ENCODE measurements at regions not wholly inside any gene's neighbourhood (a gene's known extent, or its start where the extent isn't known, plus 50 kb on each side); places are given as distances from the start of the nearest gene placed in this dataset.

DNA sequence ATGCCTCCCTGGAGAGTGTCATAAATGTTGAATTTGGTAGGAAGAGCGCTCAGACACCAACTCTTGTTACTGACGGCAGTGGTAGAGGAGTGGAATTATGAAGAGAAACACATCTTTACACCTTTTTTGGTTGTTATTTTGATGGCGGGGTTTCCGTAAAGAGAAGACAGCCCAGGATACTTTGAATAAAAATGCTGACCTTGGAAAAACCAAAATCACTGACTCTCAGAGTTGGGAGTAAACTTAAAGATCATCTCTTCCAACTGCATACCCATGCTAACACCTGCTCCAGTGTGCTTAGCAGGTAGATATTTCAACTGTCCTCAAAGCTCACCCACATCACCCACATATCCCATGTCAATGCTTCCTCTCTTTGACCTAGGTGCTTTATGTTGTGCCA is 498.6 kb downstream of the LIG4 start:
- DNase-seq: no peak
- Histone ChIP-seq H2AFZ (ENCODE audit: low read depth) (no peak overlapping the region), H3K9me3 (no peaks in the 10 kb centered on the region), H3K9me2 (no peaks in the 10 kb centered on the region), H3K9ac (no peak overlapping the region), H3K27me3 (ENCODE audit: insufficient read depth) (no peaks in the 10 kb centered on the region), H3K27ac (ENCODE audit: low read depth in 2 of 2, low read length in 1 of 2) (no peak overlapping the region), H4K20me1 (ENCODE audit: insufficient read depth) (peaks cover 14% of the 10 kb centered on the region; the same call in 1 of the 2 replicates), H3K4me3 (ENCODE audit: low read depth in 2 of 2, low read length in 1 of 2) (no peak overlapping the region), H3K36me3 (replicated peaks in 1 of 2; ENCODE audit: control insufficient read depth in 1 of 2, insufficient read depth in 2 of 2, low read length in 1 of 2) (no peaks in the 10 kb centered on the region), H3K4me1 (ENCODE audit: control insufficient read depth in 1 of 2, insufficient read depth in 2 of 2, low read depth in 1 of 2, low read length in 1 of 2) (peaks cover 0 to 15% of the 10 kb centered on the region in 2 experiments; a peak in 2 of 4 replicates), H3F3A (replicated peaks; ENCODE audit: insufficient read depth) (no peaks in the 10 kb centered on the region), H3K79me2 (ENCODE audit: insufficient read depth) (peaks cover 38% of the 10 kb centered on the region), H3K4me2 (no peak overlapping the region)
- 92% methylated on average over 4 of the region's 4 CpGs for WGBS (ENCODE audit: low lambda C conversion rate)
- TF ChIP-seq GATA2 (CRISPR knock-in tag; IDR thresholded peaks at IDR 0.05) (no peak), JUND (IDR thresholded peaks at IDR 0.05) (no peak), RXRA (IDR thresholded peaks at IDR 0.05; ENCODE audit: borderline replicate concordance, low read depth) (no peak), CHD2 (IDR thresholded peaks at IDR 0.05; ENCODE audit: low read length, partially characterized antibody) (no peak), RFX5 (IDR thresholded peaks at IDR 0.05; ENCODE audit: low read length) (no peak), FOXJ3 (CRISPR knock-in tag; IDR thresholded peaks at IDR 0.05) (no peak), EZH2phosphoT487 (IDR thresholded peaks at IDR 0.05; ENCODE audit: borderline replicate concordance, low read depth) (no peak), RAD21 (IDR thresholded peaks at IDR 0.05; ENCODE audit: low read length) (no peak), USF1 (IDR thresholded peaks at IDR 0.05; ENCODE audit: borderline replicate concordance, low read depth) (no peak), SIN3A (IDR thresholded peaks at IDR 0.05; ENCODE audit: borderline replicate concordance, low read depth, low read length) (no peak), MXI1 (IDR thresholded peaks at IDR 0.05; ENCODE audit: low read depth, low read length) (no peak), ELF1 (IDR thresholded peaks at IDR 0.05) (no peak), NFIC (IDR thresholded peaks at IDR 0.05; ENCODE audit: borderline replicate concordance) (no peak)
- POLR2A ChIA-PET: no interaction called here
- CTCF ChIA-PET: no interaction called here

- H3F3A ChIP-seq (replicated peaks; ENCODE audit: insufficient read depth): no peaks in the 10 kb centered on the region
- DNase-seq: no peak
- CTCF ChIA-PET: interaction anchor here (0.9 kb wide), 1 partner anchor 439 kb away, joined by 3 read pairs; no protein-coding TSS in a partner anchor
- no peak overlapping the region for H3K27ac ChIP-seq (ENCODE audit: low read depth in 2 of 2, low read length in 1 of 2)
- POLR2A ChIA-PET: no interaction called here
- no peaks in the 10 kb centered on the region for H3K27me3 ChIP-seq (ENCODE audit: insufficient read depth)
- H3K4me1 ChIP-seq (ENCODE audit: control insufficient read depth in 1 of 2, insufficient read depth in 2 of 2, low read depth in 1 of 2, low read length in 1 of 2): peaks cover 0 to 11% of the 10 kb centered on the region in 2 experiments; a peak in 2 of 4 replicates
- no peaks in the 10 kb centered on the region for H3K36me3 ChIP-seq (replicated peaks in 1 of 2; ENCODE audit: control insufficient read depth in 1 of 2, insufficient read depth in 2 of 2, low read length in 1 of 2)
- no peak overlapping the region for H2AFZ ChIP-seq (ENCODE audit: low read depth)
- WGBS (ENCODE audit: low lambda C conversion rate): 84% methylated on average over 7 of the region's 7 CpGs
- no peak overlapping the region for H3K4me2 ChIP-seq
- peaks cover 38% of the 10 kb centered on the region for H3K79me2 ChIP-seq (ENCODE audit: insufficient read depth)
- H3K9ac ChIP-seq: no peak overlapping the region
- H3K9me3 ChIP-seq: no peaks in the 10 kb centered on the region
- H3K4me3 ChIP-seq (ENCODE audit: low read depth in 2 of 2, low read length in 1 of 2): no peak overlapping the region
- peaks cover 14% of the 10 kb centered on the region for H4K20me1 ChIP-seq (ENCODE audit: insufficient read depth)
- TF ChIP-seq, protein P1, sequence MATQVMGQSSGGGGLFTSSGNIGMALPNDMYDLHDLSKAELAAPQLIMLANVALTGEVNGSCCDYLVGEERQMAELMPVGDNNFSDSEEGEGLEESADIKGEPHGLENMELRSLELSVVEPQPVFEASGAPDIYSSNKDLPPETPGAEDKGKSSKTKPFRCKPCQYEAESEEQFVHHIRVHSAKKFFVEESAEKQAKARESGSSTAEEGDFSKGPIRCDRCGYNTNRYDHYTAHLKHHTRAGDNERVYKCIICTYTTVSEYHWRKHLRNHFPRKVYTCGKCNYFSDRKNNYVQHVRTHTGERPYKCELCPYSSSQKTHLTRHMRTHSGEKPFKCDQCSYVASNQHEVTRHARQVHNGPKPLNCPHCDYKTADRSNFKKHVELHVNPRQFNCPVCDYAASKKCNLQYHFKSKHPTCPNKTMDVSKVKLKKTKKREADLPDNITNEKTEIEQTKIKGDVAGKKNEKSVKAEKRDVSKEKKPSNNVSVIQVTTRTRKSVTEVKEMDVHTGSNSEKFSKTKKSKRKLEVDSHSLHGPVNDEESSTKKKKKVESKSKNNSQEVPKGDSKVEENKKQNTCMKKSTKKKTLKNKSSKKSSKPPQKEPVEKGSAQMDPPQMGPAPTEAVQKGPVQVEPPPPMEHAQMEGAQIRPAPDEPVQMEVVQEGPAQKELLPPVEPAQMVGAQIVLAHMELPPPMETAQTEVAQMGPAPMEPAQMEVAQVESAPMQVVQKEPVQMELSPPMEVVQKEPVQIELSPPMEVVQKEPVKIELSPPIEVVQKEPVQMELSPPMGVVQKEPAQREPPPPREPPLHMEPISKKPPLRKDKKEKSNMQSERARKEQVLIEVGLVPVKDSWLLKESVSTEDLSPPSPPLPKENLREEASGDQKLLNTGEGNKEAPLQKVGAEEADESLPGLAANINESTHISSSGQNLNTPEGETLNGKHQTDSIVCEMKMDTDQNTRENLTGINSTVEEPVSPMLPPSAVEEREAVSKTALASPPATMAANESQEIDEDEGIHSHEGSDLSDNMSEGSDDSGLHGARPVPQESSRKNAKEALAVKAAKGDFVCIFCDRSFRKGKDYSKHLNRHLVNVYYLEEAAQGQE (IDR thresholded peaks at IDR 0.05; ENCODE audit: low read depth, low read length): no peak
- TF ChIP-seq FOXM1 (IDR thresholded peaks at IDR 0.05; ENCODE audit: low read depth) (no peak), MXI1 (IDR thresholded peaks at IDR 0.05; ENCODE audit: low read depth, low read length) (no peak), JUND (IDR thresholded peaks at IDR 0.05) (no peak), RFX5 (IDR thresholded peaks at IDR 0.05; ENCODE audit: low read length) (no peak), IRF3 (IDR thresholded peaks at IDR 0.05; ENCODE audit: low read depth, low read length) (no peak), EZH2phosphoT487 (IDR thresholded peaks at IDR 0.05; ENCODE audit: borderline replicate concordance, low read depth) (no peak), FOXJ3 (CRISPR knock-in tag; IDR thresholded peaks at IDR 0.05) (no peak), CHD2 (IDR thresholded peaks at IDR 0.05; ENCODE audit: low read length, partially characterized antibody) (no peak), MAX (IDR thresholded peaks at IDR 0.05; ENCODE audit: low read depth) (no peak), TCF12 (IDR thresholded peaks at IDR 0.05) (no peak), SIN3A (IDR thresholded peaks at IDR 0.05; ENCODE audit: borderline replicate concordance, low read depth, low read length) (no peak), TEAD4 (IDR thresholded peaks at IDR 0.05; ENCODE audit: borderline replicate concordance, insufficient read depth) (no peak), FOSL2 (IDR thresholded peaks at IDR 0.05; ENCODE audit: borderline replicate concordance, low read depth) (no peak), SMC3 (IDR thresholded peaks at IDR 0.05; ENCODE audit: low read depth, low read length) (no peak), RXRA (IDR thresholded peaks at IDR 0.05; ENCODE audit: borderline replicate concordance, low read depth) (no peak), RAD21 (IDR thresholded peaks at IDR 0.05; ENCODE audit: low read length) (no peak), YY1 (IDR thresholded peaks at IDR 0.05; ENCODE audit: low read depth) (no peak)
- H3K9me2 ChIP-seq: no peaks in the 10 kb centered on the region
These were observed 499.1 kb downstream of the LIG4 start for GRCh38 chr13:107716241-107716640.
